ENCODE measurements at regions not wholly inside any gene's neighbourhood (a gene's known extent, or its start where the extent isn't known, plus 50 kb on each side); places are given as distances from the start of the nearest gene placed in this dataset.

DNA sequence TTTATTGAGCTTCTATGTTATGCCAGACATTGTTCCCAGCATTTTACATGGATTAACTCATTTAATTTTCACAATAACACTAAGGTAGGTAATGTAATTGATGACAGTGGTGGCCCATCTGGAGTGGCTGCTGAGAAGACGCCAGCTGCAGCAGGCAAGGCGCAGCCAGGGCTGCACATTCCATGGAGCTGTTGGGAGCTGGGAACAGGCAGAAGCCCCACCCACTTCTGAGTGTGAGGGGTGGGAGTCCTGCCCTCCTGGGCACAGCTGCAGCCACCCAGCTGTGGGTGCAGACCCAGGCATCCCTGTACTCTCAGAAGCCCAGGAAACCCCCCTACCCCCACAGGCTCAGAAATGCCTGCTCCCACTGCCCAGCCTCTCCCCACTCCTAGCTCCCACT, 183.3 kb downstream of the DEPDC1B start:
- POLR2A ChIA-PET = no interaction called here
- H3K4me1 Mint-ChIP-seq = peaks cover 54% of the 10 kb centered on the region

DNA sequence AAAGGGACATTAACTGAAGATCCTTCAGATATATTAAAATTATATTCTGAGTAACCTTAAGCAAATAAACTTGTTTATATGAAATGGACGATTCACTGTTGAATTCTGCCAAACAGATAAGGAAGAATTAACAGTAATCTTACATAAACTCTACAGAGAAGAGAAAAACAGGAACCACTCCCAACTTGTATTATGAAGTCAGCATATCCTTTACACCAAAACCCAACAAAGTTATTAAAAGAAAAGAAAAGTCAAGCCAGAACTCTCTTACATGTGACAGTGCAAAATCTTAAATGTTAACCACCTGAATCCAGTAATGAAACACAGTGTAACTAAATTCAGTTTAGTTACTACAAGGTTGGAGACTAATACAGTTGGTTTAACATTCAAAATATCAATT, 185.8 kb downstream of the DEPDC1B start:
- Histone ChIP-seq H3K9me3 (ENCODE audit: control extremely low read depth in 1 of 3, control insufficient read depth in 2 of 3, insufficient read depth in 1 of 3, low read length in 2 of 3) (peaks cover 0 to 15% (median 4%) of the 10 kb centered on the region in 3 donors), H3K36me3 (replicated peaks in 1 of 2; ENCODE audit: control extremely low read depth in 1 of 2, control insufficient read depth in 1 of 2, extremely low read depth in 1 of 2, insufficient read depth in 2 of 2, low read length in 1 of 2) (no peaks in the 10 kb centered on the region), H3K4me3 (ENCODE audit: control extremely low read depth in 1 of 5, extremely low read depth in 1 of 5, insufficient read depth in 1 of 5, low read depth in 2 of 5, low read length in 4 of 5) (no peak overlapping the region), H3K79me2 (ENCODE audit: control insufficient read depth, insufficient read depth, low read length) (peaks cover 55% of the 10 kb centered on the region), H2AFZ (ENCODE audit: insufficient read depth, low read depth, low read length, poor library complexity, severe bottlenecking) (no peak overlapping the region), H3K4me2 (replicated peaks; ENCODE audit: low read depth, low read length, poor library complexity, severe bottlenecking) (peak overlapping the region; percentile 21), H3K4me1 (ENCODE audit: control insufficient read depth in 2 of 2, insufficient read depth in 2 of 2, low read length in 2 of 2) (peaks cover 15 to 27% of the 10 kb centered on the region in 2 donors), H3K27me3 (replicated peaks in 1 of 4; ENCODE audit: control extremely low read depth in 1 of 4, control insufficient read depth in 3 of 4, insufficient read depth in 4 of 4, low read length in 3 of 4) (no peaks in the 10 kb centered on the region), H3K9ac (ENCODE audit: low read length) (no peak overlapping the region), H3K27ac (ENCODE audit: low read length in 2 of 2) (no peak overlapping the region), H4K20me1 (ENCODE audit: control insufficient read depth, insufficient read depth, low read length, poor library complexity, severe bottlenecking) (no peaks in the 10 kb centered on the region)
- Mint-ChIP-seq H3K27me3 (no peaks in the 10 kb centered on the region), H3K4me3 (no peak overlapping the region), H3K4me1 (peaks cover 46% of the 10 kb centered on the region), H3K9me3 (ENCODE audit: insufficient read depth) (no peaks in the 10 kb centered on the region), H3K27ac (no peak overlapping the region)
- ChIA-PET POLR2A (no interaction called here), CTCF (interaction anchor here (1.2 kb wide), 1 partner anchor 75 kb away, joined by 3 read pairs; no protein-coding TSS in a partner anchor)
- no CpG with 5 or more reads among the region's 1 CpG for WGBS (ENCODE audit: insufficient coverage)
- DNase-seq (no peak), ATAC-seq (ENCODE audit: low read depth) (no peak)
- TF ChIP-seq EZH2 (IDR thresholded peaks at IDR 0.05; ENCODE audit: borderline replicate concordance, insufficient read depth, low read depth, low read length, poor library complexity, severe bottlenecking) = no peak
- TF ChIP-seq, protein P1, sequence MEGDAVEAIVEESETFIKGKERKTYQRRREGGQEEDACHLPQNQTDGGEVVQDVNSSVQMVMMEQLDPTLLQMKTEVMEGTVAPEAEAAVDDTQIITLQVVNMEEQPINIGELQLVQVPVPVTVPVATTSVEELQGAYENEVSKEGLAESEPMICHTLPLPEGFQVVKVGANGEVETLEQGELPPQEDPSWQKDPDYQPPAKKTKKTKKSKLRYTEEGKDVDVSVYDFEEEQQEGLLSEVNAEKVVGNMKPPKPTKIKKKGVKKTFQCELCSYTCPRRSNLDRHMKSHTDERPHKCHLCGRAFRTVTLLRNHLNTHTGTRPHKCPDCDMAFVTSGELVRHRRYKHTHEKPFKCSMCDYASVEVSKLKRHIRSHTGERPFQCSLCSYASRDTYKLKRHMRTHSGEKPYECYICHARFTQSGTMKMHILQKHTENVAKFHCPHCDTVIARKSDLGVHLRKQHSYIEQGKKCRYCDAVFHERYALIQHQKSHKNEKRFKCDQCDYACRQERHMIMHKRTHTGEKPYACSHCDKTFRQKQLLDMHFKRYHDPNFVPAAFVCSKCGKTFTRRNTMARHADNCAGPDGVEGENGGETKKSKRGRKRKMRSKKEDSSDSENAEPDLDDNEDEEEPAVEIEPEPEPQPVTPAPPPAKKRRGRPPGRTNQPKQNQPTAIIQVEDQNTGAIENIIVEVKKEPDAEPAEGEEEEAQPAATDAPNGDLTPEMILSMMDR (IDR thresholded peaks at IDR 0.05) = no peak
- intact Hi-C loops (cut with micrococcal nuclease) = no loop called here

More for the DNA sequence above, 183.3 kb downstream of the DEPDC1B start:
- H3K4me1 ChIP-seq (ENCODE audit: control insufficient read depth in 2 of 2, insufficient read depth in 2 of 2, low read length in 2 of 2) = peaks cover 38 to 41% of the 10 kb centered on the region in 2 donors
- H3K4me2 ChIP-seq (replicated peaks; ENCODE audit: low read depth, low read length, poor library complexity, severe bottlenecking) = no peak overlapping the region
- intact Hi-C loops (cut with micrococcal nuclease) = no loop called here
- no peaks in the 10 kb centered on the region for H3K27me3 ChIP-seq (replicated peaks in 1 of 4; ENCODE audit: control extremely low read depth in 1 of 4, control insufficient read depth in 3 of 4, insufficient read depth in 4 of 4, low read length in 3 of 4)
- H3K36me3 ChIP-seq (replicated peaks in 1 of 2; ENCODE audit: control extremely low read depth in 1 of 2, control insufficient read depth in 1 of 2, extremely low read depth in 1 of 2, insufficient read depth in 2 of 2, low read length in 1 of 2) = no peaks in the 10 kb centered on the region
- H3K27ac ChIP-seq (ENCODE audit: low read length in 2 of 2) = no peak overlapping the region
- Mint-ChIP-seq H3K27me3 (no peaks in the 10 kb centered on the region), H3K9me3 (ENCODE audit: insufficient read depth) (no peaks in the 10 kb centered on the region), H3K27ac (no peak overlapping the region), H3K4me3 (no peak overlapping the region)
- CTCF ChIA-PET = no interaction called here
- H3K9me3 ChIP-seq (ENCODE audit: control extremely low read depth in 1 of 3, control insufficient read depth in 2 of 3, insufficient read depth in 1 of 3, low read length in 2 of 3) = peaks cover 0 to 15% (median 4%) of the 10 kb centered on the region in 3 donors
- no peak overlapping the region for H3K9ac ChIP-seq (ENCODE audit: low read length)
- H3K79me2 ChIP-seq (ENCODE audit: control insufficient read depth, insufficient read depth, low read length) = peaks cover 52% of the 10 kb centered on the region
- no peak overlapping the region for H3K4me3 ChIP-seq (ENCODE audit: control extremely low read depth in 1 of 5, extremely low read depth in 1 of 5, insufficient read depth in 1 of 5, low read depth in 2 of 5, low read length in 4 of 5)
- H2AFZ ChIP-seq (ENCODE audit: insufficient read depth, low read depth, low read length, poor library complexity, severe bottlenecking) = no peak overlapping the region
- ATAC-seq (ENCODE audit: low read depth) = no peak
- DNase-seq = no peak
- no peaks in the 10 kb centered on the region for H4K20me1 ChIP-seq (ENCODE audit: control insufficient read depth, insufficient read depth, low read length, poor library complexity, severe bottlenecking)
- TF ChIP-seq, protein P1 (IDR thresholded peaks at IDR 0.05) = no peak
- TF ChIP-seq EZH2 (IDR thresholded peaks at IDR 0.05; ENCODE audit: borderline replicate concordance, insufficient read depth, low read depth, low read length, poor library complexity, severe bottlenecking) = no peak
- WGBS (ENCODE audit: insufficient coverage) = 92% methylated on average over 2 of the region's 2 CpGs
